HG03280 (cell line): ENCODE measurements at regions not wholly inside any gene's neighbourhood (a gene's known extent, or its start where the extent isn't known, plus 50 kb on each side); places are given as distances from the start of the nearest gene placed in this dataset.

Experiments used
- ATAC-seq: cut with Tn5 transposase; IDR thresholded peaks from one replicate; pipeline ENCODE4 v1.9.1; 2021; ENCODE audit warnings: mild to moderate bottlenecking, moderate library complexity; ENCODE audit not compliant: unreplicated experiment

DNA sequence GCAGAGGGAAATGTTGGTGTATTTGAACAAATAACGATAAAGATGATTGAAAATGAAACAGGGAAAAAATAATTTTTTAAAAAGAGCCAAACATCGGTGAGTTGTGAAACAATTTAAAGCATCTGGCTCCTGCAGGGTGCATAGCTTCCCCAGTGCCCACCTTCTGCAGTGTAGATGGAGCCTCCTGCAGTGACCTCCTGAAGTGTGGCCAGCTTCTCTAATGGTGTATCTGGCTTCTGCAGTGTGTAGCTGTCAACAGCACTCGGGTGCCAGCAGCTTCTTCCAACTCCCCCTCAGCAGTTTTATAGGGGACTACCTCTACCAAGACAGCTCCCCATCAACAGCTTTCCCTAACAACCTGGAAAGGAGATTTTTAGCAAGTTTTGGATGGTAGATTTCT is 279.4 kb upstream of the SEMA6A start:
- ATAC-seq = no peak

DNA sequence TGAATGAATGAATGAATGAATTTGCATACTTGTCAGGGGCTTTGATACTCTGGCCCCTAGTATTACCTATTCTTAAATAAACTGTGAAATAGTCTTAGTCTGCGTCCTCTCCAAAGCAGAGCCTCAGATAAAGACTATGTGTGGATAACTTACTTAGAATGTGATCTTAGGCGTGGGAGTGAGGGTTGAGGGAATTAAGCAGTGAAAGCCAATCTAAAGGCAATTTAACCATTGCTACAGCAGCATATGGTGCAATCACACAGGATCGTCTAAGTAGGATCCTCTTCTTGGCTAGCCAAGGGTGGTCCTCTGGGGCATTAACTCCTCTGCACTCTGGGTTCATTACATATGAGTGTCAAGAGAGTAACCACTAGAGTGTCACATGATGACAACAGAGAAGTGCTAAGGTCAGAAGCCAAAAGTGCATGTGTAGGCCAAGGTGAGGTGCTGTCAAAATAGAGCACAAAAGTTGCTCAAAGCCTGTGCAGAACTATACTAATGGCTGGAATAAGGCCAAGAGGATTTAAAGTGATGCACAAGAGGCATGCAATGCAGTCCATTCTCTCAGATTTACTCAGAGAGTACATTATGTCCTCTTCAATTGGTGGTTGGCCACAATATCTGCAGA is 274.4 kb upstream of the SEMA6A start:
- no peak for ATAC-seq

DNA sequence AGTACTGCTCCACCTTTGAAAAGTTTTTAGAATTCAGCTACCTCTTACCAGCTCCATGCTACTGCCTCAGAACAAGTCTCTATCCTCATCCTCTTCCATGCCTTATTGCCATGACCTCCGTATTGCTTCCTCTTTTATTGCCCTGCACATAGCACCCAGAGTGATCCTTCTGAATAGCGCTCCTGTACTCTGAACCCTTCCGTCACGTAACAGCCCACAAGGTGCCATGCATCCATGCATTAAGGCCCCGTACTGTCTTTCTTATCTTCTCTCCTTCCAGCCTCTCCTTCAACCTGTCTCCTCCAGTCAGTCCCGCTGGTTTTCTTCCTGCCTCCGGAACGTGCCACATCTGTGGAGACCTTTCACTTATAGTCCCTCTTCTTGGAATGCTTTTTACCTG is 273.3 kb upstream of the SEMA6A start:
- no peak for ATAC-seq

DNA sequence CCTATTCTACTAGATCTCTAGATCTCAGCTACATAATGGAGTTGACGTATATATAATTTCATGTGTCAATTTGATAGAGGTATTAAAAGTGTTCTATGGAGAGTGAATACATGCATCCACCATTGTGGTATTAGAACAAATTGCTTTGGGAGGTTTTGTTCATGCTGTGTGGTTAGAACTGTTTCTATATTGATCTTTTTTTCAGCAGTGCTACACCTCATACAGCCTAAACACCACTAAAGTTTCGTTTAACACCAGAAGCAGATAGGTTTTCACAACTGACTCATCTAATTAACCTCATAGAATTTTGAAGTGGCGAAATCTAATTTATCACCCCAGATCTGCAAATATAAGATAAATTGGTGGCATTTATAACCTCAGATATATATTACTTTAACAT is 269.4 kb upstream of the SEMA6A start:
- ATAC-seq = no peak

DNA sequence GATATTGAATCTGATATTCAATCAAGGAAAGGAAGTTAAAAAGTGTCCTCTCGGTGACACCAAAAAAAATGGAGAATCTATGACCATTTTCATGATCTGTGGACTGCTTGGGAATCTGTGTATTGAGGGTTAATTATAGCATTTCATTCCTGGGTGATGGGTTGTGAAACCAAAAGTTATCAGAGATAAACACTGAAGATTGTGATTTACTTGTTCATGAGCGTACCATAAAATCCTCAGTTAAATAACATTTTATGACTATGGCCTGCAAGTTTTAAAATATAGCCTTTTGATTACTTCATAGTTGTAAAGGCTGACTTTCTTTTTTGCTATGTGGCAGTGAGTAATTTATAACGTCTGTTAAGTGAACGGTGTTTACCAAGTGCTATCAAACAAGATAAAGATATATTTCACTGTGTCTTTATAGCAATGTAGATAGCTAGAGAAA is 267.9 kb upstream of the SEMA6A start:
- ATAC-seq = no peak

- no peak for ATAC-seq
These were observed 267.1 kb upstream of the SEMA6A start for GRCh38 chr5:116841734-116842133.

- ATAC-seq = no peak
These were observed 263.5 kb upstream of the SEMA6A start for GRCh38 chr5:116838011-116838536.

DNA sequence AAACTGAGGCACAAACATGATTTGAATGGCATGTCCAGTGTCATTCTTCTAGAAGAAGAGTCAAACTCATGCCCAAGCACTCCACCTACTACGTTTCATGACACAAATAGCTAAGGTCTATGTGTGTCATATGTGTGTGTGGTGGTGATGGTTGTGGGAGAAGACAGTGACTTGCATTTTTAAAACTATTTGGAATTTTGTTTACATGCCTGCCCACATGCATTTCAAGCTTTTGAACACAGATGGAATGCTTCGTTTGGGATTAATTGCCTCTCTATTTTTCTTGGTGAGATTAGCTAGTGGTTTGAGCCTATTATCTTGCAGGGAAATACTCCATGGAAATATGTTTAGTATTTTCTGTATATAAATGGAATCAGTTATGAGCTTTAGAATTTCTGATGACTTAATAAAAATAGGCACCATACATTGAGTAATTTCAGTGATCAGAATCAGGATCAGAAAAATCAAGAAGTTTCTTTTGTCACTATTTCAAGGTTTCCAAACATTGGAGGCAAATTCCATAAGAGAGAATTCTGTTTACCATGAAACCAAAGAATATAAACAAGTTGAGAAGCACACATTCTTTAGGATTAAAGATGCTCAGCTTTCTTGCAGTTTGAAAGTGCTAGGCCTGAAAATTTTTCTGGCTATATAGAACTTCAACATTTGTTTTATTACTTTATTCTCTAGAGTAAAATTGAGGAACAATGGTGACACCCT is 260.3 kb upstream of the SEMA6A start:
- no peak for ATAC-seq

GRCh38 chr5:116830079-116830478 is 255.5 kb upstream of the SEMA6A start:
- no peak for ATAC-seq

- ATAC-seq = no peak
These were observed 252.5 kb upstream of the SEMA6A start for GRCh38 chr5:116827078-116827477.

DNA sequence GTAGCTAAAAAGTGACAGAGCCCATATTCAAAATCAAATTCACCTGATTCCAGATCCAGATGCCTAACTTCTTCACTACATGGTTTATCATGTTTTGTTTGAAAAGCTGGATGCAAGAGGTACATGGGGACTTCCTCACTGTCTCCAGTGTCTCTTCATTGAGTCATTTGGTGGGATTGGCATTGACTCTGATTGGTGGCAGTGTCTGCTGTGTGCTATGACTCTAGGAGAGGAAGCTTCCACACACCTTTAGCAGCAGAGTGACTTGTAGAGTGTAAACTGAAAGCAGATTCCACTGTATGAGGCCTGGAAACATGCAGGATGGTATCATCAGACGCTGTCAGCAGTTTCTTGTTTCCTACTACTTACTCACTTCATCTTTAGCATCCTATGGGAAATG is 250.9 kb upstream of the SEMA6A start:
- ATAC-seq = no peak

GRCh38 chr5:116824751-116825438 is 250.3 kb upstream of the SEMA6A start:
- ATAC-seq = no peak

DNA sequence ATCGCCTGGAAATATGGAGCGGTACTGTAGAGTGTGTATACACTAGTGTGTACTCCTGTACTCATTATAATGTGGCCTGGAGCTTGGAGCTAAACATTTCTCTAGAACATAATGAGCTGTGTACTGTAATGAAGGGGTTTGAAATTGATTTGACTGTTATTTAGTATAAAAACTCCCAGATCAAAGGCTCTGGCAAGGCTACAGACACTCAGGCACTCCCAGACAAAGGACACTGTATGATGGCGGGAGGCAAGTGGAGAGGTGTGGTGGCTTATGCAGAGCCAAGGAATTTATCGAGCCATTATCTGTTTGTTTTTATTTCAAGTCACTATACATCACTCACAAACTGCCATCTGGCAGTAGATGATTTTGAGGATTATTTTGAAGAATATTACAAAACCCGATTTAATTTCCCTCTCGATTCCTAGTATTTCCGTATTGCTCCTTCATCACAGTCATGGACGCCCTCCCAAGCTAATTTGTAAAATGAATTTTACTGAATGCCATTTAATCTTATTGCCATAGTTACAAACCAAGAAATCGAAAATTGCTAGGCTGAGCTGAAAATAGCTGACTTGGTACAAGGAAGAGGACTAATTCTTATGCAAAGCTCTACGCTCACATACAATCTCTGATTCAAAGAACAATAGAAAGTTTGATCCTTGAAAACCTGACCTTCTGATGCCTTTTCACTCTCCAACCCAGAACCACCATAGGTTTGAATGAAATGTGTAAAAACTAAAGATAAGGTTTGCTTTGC is 240.2 kb upstream of the SEMA6A start:
- no peak for ATAC-seq

- no peak for ATAC-seq
These were observed 239.3 kb upstream of the SEMA6A start for GRCh38 chr5:116813906-116814305.

- no peak for ATAC-seq
These were observed 238.7 kb upstream of the SEMA6A start for GRCh38 chr5:116813356-116813755.

DNA sequence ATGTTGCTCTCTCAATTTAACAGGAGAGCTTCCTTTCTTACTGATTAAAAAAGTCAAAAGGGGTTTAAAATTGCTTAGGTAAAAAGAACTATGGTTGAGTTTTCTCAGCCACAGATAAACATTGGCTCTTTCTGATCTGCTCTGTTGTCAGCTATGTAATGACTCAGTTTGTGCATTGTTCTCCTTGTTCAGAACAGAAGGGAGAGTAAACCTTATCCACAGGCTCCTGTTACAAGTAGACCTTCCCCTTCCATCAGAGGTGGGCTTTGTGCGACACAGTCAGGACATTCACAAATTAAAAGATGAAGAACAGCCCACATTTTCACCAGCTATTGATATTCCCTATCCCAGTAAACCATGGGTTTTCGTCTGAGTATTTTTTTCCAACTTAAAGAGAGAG is 236.3 kb upstream of the SEMA6A start:
- ATAC-seq = no peak

- ATAC-seq = no peak
These were observed 232.2 kb upstream of the SEMA6A start for GRCh38 chr5:116806836-116807235.

GRCh38 chr5:116799401-116799800 is 224.8 kb upstream of the SEMA6A start:
- ATAC-seq = no peak

DNA sequence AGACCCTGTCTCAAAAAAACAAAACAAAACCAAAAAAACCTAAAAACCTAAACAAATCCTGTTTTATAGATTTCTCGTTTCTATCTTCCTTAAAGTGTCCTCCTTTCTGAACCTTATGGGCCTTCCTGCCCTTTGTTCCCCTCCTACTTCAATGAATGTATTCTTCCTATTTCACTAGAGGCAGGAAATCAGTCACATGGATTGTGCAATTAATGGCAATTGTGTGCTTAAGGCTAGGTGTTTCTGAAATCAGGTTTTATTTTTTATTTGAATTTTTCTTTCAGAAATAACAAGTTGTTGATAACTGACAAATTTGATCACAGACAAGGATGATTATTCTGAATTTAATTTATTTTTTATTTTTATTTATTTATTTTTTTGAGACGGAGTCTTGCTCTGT is 220.6 kb upstream of the SEMA6A start:
- no peak for ATAC-seq

GRCh38 chr5:116789522-116789921 is 214.9 kb upstream of the SEMA6A start:
- no peak for ATAC-seq

DNA sequence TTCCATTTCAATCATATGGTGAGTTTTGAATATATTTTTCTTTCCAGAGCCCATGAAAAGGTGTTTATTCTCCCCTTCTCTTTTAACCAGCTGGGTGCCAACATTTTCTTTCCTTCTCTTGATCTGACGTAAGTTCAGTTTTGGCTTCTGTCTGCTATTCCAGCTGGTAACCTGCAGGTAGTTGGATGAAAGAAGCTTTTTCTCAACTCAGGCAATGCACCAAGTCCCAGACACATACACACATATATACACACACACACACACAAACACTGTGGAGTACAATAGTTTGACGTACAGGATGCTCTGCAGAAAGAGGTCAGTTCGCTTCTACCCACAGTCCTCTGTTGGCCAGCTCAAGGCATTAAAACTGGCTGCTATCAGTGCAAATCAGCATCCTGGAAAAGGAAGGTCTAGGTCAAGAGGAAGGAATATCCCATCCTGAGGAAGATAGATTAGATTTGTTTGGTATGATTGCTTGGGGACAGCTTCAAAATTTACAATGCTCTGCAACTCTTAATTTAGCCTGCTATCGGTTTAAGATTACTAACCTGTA is 214.3 kb upstream of the SEMA6A start:
- ATAC-seq = no peak
